Fibroblast of lung (primary cell): ENCODE measurements at regions not wholly inside any gene's neighbourhood (a gene's known extent, or its start where the extent isn't known, plus 50 kb on each side); places are given as distances from the start of the nearest gene placed in this dataset.

Experiments
- CTCF ChIP-seq, 2 donors: IDR thresholded peaks in 1 of 2; conservative IDR thresholded peaks in 1 of 2; 1 replicate in 1 of 2; 2 replicates in 1 of 2; pipeline ENCODE4 v1.5.1; 2011 to 2012; ENCODE audit warnings: low read length in 2 of 2, control low read depth in 1 of 2, inconsistent platforms in 1 of 2, low read depth in 1 of 2, mild to moderate bottlenecking in 1 of 2
- EZH2 ChIP-seq: IDR thresholded peaks from 2 replicates; pipeline ENCODE4 v1.5.1; 2012; ENCODE audit warnings: low read length, control low read depth, mild to moderate bottlenecking; ENCODE audit errors: missing control alignments

- no peak for TF ChIP-seq CTCF (conservative IDR thresholded peaks at IDR 0.05 in 1 of 2, IDR thresholded peaks at IDR 0.05 in 1 of 2; ENCODE audit: low read depth in 1 of 2, low read length in 2 of 2)
- no peak for TF ChIP-seq EZH2
These were observed 146.2 kb upstream of the SULF2 start for GRCh38 chr20:47931443-47931842.
